Dedifferentiated amniotic fluid mesenchymal stem cell (primary cell): ENCODE measurements at regions not wholly inside any gene's neighbourhood (a gene's known extent, or its start where the extent isn't known, plus 50 kb on each side); places are given as distances from the start of the nearest gene placed in this dataset.
"Not testable (repeated sequence)": the region's sequence is repeated elsewhere in the genome, so short reads cannot be mapped to it uniquely, and the experiment has no call there.

ENCODE experiments used
- DNase-seq: peaks from one replicate; pipeline ENCODE4 v3.0.0-alpha.2; 2016; ENCODE audit errors: extremely low spot score

DNA sequence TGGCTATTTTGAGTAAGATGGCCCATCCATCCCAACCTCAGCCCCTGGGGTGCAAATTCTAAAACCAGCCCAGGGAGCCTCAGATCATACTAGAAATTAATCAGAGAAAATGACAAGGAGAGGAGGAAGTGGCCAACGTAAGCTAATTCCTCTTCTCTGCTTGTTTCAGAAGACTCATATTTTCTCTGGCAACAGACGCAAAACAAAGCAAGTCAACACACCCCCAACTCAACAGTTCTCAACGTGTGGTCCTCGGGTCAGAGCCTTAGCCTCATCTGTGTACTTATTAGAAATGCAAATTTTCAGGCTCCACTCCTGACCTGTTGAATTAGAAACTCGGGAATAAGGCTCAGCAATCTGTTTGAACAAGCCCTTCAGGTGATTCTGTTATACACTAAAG, 413.9 kb upstream of the AUTS2 start:
- DNase-seq: no peak

DNA sequence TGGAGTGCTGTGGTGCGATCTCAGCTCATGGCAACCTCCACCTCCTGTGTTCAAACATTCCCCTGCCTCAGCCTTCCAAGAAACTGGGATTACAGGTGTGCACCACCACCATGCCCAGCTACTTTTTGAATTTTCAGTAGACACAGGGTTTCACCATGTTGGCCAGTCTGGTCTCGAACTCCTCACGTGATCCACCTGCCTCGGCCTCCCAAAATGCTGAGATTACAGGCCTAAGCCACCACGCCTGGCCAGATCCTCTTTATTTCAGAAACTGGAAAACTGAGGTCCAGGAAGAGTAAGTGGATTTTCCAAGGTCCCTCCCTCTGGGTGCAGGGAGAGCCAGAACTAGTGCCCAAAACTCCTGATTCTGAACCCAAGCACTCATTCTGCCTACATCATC, 413.1 kb upstream of the AUTS2 start:
- no peak for DNase-seq

DNA sequence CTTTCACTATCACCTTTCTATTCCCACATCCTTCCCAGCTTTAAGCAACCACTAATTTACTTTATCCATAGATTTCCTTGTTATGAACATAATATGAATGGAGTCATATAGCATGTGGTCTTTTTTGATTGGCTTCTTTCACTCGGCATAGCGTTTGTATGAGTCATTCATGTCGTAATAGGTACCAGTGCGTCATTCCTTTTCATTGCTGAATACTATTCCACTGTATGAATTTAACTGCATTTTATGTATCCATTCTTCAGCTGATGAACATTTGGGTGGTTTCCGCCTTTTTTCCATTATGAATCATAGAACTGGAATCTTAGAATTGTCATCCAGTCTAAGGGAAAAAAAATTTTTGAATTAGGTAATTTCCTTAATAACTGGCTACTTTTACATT, 411.3 kb upstream of the AUTS2 start:
- DNase-seq: no peak

DNA sequence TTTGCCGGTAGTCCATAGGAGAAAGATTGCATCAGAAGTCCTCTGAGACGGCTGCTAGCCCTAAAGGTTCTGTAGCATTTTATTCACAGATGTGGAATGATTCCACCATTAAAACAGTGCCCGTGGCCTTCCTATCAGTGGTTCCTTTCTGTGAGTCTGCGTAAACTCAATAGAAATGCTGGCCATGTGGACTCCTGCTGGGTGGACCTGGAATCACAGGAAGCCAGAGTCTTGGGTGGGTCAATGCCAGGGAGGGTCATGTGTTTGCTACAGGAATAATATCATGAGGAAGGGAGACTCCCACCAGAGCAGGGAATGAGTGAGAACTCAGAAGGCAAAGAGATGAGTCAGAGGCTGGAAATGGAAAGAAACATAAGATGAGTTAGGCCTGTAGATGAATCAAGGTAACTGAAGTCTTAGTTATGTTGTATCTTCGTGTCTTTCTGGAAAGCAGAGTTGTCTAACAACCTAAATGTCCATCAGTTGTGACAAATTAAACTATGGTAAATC, 410.4 kb upstream of the AUTS2 start:
- no peak for DNase-seq

DNA sequence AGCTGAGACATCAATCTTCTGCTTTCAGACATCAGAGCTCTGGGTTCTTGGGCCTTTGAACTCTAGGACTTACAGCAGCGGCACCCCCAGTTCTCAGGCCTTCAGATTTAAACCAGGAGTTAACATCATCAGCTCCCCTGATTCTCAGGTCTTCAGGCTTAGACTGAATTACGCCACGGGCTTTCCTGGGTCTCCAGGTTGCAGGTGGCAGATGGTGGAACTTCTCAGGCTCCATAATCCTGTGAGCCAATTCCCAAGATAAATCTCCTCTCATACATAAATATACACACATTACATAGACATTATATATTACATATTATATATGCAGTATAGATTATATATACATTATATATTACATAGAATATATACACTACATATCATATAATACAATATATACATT, 408.9 kb upstream of the AUTS2 start:
- DNase-seq: no peak

DNA sequence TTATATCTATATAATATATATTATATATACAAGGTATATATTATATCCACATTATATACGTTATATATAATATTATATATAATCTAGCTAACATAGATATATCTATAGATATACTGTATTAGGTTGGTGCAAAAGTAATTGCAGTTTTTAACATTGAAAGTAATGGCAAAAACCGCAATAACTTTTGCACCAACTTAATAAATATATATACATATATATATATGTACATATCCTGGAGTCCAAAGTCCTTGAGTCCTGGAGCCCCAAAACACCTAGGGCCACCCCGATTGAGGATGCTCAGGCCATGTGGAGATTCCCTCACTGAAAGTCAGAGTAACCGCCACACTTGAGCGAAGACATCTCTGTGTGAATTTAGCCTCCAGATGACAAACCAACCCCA, 408.2 kb upstream of the AUTS2 start:
- DNase-seq: no peak

DNA sequence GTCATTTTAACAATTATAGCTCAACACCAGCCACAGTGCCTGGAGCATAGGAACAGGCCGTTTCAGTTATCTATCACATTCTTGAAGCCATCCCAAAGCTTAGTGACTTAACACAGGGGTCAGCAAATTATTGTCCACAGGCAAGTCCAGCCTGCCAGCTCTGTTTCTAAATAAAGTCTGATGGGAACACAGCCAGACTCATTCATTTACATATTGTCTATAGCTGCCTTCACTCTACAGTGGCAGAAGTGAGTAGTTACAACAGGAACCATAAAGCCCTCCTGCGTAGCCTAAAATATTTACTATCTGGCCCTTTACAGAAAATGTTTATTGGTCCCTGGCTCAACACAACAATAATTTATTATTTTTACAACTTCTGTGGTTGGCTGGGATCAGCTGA, 407.5 kb upstream of the AUTS2 start:
- no peak for DNase-seq

DNA sequence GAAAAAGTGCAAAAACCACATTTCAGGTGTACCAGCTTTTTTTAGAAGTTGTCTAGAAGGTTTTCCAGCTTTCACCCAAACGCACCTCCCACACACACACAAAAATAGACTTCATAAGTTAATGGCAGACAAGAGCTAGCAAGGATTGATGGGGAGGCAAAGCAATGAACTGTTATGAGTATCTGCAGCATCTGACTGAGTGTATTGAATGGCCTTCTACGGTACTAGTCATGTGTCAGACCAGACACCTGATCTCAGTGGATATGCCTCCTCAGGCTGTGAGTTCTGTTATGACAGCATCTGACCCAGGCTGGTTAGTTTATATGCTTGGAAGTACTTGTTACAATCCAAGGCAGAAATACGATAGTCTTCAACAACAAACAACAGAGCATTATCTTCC, 406.1 kb upstream of the AUTS2 start:
- no peak for DNase-seq

DNA sequence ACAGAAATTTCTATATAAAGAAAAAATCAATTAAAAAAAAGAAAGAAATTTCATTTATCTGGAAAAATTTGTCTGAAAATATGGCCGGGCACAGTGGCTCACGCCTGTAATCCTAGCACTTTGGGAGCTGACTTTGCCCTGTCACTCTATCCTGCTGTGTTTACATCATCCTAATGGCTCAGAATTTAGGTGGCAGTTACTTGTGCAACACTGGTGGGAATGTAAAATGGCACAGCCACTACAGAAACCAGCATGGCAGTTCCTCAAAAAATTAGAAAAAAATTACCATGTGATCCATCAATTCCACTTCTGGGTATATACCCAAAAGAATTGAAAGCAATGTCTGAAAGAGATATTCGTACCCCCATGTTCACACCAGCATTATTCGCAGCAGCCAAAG, 405.2 kb upstream of the AUTS2 start:
- DNase-seq: no peak

DNA sequence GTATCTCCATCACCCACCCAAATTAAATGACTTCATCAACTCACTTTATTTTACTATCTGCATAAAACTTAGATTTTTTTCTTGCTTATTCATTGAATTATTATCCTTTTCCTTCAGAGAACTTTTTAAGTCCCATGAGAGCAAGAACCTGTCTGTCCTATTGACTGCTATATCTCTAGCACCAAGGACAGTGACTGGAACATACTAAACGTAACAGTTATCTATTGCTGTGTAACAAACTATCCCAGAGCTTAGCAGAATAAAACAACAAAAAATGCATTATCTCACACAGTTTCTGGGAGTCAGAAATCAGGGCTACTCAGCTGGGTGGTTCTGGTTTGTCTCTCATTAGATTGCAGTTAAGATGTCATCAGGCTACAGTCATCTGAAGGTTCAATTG, 401.7 kb upstream of the AUTS2 start:
- DNase-seq: no peak

DNA sequence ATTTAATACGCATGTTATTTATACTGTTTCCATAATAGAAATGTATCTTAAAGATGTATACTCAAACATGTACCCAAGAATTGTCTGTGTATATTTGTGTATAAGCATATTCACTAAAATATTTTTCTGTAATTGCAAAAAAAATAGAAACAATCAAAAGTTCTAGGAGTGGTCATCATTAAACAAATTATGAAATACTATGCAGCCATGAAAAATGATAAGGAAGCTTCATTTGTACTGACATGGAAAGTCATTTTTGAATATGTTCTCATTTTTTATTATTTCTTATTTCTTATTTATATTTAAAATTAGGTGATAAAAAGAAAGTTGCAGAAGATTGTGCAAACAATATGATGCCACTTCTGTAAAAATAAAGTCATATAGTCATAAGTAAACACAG, 400.0 kb upstream of the AUTS2 start:
- DNase-seq: no peak

DNA sequence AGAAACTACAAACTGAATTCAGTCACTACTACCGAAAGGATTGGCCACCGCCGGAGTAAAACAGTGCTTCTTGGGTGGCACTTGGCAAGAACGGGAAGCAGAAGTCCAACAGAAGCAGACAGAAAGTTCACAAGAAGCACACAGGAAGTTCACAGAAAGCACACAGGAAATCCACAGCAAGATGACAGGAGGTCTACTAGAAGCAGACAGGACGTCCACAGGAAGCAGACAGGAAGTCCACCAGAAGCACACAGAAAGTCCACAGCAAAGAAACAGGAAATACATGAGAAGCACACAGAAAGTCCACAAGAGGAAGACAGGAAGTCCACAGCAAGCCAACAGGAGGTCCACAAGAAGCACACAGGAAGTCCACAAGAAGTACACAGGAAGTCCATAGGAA, 399.2 kb upstream of the AUTS2 start:
- DNase-seq: no peak

DNA sequence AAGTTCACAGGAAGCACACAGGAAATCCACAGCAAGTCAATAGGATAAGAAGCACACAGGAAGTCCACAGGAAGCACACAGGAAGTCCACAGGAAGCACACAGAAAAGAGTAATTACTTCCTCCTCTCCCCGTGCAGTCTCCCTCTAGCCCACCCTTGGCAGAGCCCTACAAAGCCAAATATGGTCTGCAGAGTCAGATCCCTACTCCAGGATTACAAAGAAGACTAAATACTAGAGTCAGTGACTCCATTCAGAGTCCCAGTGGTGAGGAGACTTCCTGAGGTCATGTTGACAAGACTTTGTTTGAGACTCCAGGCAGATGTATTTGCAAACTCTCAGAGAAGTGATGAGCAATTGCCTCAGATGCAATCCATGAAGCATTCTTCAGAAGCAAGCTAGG, 398.6 kb upstream of the AUTS2 start:
- no peak for DNase-seq

DNA sequence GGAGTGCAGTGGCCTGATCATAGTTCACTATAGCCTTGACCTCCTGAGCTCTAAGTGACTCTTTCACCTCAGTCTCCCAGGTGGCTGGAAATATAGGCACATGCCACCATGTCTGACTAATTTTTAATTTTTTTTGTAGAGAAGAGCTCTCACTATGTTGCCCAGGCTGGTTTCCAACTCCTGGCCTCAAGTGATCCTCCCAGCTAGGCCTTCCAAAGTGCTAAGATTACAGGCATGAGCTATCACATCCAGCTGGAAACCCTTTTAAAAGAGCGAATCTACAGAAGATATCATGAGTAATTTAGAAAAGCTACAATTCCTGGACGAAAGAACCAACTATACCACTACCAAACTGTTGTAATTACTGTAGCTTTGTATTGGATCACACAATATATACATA, 394.4 kb upstream of the AUTS2 start:
- no peak for DNase-seq

DNA sequence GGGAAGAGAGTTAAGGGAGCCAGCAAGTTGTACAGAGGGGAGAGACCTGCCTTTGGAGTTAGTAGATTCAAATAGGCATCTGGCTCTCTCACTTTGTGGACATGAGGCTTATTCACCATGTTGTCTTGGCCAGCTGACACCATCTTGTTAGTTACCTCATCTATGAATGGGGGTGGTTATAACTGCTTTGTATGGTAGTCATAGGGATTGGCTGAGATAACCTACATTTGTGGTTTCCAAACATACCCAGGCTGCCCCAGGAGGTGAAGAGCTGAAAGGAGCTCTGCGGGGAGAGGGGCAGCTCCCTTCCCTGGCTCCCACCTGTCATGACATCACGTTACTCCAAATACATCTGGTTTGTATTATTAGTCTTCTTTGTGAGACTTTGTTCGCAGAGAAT, 393.3 kb upstream of the AUTS2 start:
- DNase-seq: no peak

DNA sequence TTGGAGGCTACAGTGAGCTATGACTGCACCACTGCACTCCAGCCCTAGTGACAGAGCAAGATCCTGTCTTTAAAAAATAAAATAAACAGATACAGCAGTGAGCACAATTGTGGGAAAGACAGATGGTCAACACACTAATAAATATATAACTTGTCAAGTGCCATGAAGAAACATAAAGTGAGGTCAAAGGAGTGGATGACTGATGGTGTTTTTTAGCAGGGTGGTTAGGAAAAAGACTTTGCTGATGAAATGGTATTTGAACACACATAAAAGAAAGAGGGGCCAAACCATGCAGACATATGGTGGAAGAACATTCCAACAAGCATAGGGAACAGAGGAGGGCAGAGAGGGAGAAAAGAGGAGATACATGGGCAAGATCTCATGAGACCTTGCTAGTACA, 392.7 kb upstream of the AUTS2 start:
- no peak for DNase-seq

DNA sequence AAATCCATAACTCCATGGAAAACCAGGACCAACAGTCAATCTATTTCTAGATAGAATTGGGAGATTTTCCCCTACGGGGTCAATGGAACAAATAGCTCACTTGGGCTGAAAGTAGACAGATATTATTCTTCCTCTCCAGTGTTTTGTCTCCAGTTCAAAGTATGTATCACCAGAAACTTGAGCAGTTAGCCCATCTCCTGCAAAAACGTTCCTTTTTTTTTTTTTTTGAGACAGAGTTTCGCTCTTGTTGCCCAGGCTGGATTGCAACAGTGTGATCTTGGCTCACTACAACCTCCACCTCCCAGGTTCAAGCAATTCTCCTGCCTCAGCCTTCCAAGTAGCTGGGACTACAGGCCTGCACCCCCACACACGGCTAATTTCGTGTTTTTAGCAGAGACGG, 390.0 kb upstream of the AUTS2 start:
- no peak for DNase-seq

DNA sequence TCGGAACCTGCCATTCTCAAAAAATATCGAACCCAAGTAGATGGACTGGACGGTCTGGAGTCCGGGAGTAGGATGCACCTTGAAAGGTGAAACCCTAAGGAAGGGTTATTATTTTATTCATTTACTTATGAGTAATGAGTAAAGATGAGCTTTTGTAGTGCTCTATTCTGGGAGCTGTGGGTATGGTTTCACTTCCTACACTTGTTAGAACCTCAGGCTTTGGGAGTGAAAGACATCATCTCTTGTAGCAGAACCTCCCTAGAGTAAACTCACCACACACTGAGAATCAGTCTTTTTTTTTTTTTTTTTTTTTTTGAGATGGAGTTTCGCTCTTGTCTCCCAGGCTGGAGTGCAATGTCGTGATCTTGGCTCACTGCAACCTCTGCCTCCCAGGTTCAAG, 389.4 kb upstream of the AUTS2 start:
- DNase-seq: no peak

DNA sequence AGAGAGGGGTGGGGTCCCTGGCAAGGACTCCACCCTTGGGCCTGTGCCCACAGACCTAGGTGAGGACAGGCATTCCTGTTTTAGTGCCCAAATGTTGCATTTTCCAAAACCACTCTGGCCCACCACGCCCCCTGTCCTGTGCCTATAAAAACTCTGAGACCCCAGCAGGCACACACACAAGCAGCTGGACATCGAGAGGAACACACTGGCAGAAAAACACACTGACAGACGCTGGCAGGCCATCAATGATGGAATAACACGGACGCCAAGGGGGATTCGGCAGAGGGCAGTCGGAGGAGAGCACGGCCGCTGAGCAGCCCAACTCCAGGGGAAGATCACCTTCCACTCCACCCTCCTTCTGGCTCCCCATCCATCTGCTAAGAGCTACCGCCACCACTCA, 386.9 kb upstream of the AUTS2 start:
- no peak for DNase-seq

DNA sequence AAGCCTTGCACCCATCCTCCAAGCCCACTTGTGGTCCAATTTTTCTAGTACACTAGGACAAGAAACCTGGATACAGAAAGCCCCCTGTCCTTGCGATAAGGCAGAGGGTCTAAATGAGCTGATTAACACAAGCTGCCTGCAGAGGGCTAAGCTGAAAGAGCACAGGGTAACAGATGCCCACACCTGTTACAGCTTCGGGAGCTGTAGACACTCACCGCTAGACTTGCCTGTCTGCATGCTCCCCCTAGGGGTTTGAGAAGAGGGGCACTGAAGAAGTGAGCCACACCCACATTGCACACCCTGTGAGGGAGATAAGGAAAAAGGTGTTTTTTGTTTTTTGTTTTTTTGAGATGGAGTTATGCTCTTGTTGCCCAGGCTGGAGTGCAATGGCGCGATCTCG, 386.5 kb upstream of the AUTS2 start:
- no peak for DNase-seq

DNA sequence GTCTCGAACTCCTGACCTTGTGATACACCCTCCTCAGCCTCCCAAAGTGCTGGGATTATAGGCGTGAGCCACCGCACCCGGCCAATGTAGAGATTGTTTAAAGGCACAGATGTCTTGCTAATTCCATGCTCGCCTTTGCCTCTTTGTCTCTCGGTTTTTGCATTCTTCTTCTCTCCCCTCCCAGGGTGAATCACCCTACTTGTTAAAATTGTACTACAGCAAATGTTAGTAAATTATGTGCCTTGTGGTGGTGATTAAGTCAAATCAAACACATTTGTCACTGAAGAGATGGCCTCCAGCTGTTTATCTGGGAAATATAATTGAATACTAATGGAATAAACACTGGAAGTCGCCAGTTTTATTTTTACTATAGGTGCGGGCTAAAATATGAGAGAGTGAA, 384.4 kb upstream of the AUTS2 start:
- no peak for DNase-seq

DNA sequence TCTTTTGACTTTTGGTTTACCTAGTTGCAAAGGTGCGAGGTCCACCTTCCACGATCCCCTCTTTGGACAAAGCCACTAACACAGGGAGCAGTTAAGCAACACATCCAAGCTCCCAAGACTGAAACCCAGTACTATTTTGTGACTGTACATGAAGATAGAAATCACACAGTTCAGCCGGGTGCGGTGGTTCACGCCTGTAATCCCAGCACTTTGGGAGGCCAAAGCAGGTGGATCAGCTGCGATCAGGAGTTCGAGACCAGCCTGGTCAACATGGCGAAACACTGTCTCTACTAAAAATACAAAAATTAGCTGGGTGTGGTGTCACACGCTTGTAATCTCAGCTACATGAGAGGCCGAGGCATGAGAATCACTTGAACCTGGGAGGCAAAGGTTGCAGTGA, 382.8 kb upstream of the AUTS2 start:
- DNase-seq: not testable (repeated sequence)

DNA sequence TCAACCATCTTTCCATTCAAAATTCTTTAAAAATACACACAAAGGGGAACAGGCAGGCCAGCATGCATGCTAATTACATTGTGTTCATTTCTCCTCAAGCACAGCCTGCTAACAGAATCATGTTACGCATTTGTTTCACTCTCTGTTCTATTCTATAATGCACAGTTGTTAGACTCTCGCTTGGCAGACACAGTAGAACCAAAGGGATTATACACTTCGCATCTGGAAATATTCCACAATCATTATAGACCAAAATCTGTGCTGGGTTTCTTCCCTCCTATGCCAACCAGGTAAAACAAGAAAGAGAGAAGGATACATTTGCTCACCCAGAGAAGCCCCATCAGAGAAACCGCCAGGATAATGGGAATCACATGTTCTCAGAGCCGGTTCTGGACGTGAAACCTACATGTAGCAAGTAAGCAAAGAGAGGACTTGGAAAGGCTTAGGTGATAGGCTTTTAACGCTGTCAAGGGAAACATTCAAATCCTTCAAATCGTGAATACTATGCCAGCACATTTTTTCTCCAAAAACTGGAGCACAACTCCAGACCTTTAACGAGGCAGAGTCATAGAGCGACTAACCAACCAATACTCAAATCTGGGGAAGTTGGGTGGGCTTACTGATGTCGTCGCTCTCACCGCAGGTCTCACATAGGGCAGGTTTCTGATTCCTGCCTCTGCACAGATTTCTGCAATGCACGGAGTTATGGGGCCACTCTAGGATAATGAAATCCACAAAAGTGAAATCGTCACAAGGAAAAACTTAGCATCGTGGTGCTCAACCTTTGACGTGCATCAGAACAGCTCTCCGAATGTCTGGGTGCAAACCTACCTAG, 380.5 kb upstream of the AUTS2 start:
- DNase-seq: no peak

DNA sequence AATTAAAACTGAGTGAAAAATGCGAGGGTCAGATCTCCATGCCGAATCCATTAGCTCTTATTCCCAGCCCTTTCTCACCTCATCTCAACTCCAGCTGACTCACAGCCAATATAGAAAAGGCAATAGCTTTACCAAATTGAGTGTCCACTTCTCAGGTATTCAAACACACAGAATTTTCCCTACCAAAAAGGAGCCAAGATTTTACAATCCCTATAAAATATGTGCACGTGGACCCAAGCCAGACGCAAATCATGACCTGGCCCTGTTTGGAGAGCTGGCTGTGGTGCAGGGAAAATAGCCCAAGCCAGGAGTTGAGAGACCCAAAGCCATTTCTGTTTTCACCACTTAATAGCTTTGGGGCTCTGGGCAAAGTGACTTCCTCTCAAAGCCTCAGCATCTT, 379.7 kb upstream of the AUTS2 start:
- DNase-seq: no peak
